MV-4-11 (cell line): ENCODE measurements at regions not wholly inside any gene's neighbourhood (a gene's known extent, or its start where the extent isn't known, plus 50 kb on each side); places are given as distances from the start of the nearest gene placed in this dataset.
"Not testable (repeated sequence)": the region's sequence is repeated elsewhere in the genome, so short reads cannot be mapped to it uniquely, and the experiment has no call there.

Experiments used
- DNase-seq: peaks from one replicate; lab custom pipeline; 2025; lab: John Stamatoyannopoulos, UW

DNA sequence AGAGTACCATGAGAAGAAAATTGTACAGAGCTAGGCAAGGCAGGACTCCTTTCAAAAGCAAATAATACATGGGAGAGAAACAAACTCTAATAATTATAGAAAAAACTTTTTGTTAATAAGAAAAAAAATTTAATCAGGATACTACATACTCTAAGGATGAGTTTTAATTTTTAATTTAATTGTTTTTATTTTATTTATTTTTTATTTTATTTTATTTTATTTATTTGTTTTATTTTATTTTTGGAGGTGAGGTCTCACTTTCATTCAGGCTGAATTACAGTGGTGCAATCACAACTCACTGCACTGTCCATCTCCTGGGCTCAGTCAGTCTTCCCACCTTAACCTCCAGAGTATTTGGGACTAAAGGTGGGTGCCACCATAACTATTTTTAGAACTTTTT, 1347.2 kb downstream of the NLGN4Y start:
- no peak for DNase-seq

- not testable (repeated sequence) for DNase-seq
Observed at GRCh38 chrY:15875881-15876280, 1351.6 kb downstream of the NLGN4Y start.

DNA sequence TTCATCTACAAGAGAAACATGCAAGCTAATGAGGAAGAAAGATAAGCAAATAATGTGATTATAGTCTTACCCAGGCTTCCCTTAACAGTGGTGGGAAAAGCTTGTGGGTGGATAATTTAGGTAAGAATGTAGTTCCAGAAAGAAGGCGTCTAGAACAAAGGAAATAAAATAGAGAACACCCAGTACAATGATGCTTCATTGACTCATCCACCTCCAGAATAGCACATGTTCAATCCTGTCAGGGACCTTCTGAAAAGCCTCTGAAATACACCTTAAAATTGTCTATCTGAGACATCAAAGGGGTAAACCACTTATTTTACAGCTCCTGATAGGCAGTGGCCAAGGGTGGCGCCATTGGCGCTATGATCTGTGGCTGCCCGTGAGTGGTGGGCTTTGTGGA, 1379.2 kb downstream of the NLGN4Y start:
- not testable (repeated sequence) for DNase-seq

DNA sequence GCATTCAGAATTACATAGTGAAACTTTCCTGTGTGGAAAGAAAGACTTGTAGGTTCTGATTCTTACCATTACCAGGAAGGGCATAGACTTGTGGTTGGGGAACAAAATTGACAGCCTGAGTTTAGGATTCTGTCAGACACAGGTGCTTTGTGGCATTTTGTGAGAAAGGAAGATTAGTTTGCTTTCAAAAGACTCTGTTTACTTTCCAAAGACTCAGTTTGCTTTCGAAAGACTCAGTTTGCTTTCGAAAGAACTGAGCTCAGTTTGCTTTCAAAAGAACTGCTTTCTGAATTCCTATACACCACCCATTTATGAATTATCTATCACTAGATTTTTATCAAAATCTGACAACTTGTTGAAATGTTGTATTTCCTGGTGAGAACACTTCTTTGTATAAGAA, 1381.2 kb downstream of the NLGN4Y start:
- no peak for DNase-seq

DNA sequence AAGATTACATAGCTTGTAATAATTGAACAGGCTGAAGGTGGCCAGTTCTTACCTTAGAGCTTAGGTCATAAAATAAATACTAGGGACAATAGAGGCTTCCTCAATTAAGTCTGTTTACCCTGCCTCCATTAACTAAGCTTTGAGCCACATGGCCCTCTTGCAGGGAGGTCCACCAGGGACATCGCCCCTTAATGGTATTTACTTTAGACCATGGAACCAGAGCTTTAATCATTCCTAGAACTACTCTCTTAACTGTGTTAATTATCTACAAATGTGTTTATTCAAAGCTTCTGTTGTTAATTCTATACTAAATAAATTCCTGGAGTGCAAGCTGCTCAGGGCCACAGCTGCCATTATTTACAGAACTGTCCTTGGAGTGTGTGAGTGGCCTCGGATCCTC, 1402.2 kb downstream of the NLGN4Y start:
- no peak for DNase-seq

DNA sequence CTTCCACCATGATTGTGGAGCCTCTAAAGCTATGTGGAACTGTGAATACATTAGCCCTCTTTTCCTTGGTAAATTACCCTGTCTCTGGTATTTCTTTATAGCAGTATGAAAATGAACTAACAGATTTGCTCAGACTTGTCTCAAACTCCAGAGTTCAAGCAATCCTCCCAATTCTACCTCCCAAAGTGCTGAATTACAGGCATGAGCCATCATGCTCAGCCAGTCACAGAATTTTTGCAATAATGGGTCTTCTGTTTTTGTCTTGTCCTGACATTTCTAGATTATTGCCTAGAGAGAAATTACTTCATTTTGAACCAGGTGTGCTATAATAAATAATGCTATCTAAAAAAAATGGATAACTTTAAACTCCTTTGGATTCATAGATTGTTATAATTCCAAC, 1414.5 kb downstream of the NLGN4Y start:
- DNase-seq: no peak

- DNase-seq: no peak
Observed at GRCh38 chrY:15951041-15951440, 1426.7 kb downstream of the NLGN4Y start.

- DNase-seq: no peak
Observed at GRCh38 chrY:15968800-15969199, 1444.5 kb downstream of the NLGN4Y start.

DNA sequence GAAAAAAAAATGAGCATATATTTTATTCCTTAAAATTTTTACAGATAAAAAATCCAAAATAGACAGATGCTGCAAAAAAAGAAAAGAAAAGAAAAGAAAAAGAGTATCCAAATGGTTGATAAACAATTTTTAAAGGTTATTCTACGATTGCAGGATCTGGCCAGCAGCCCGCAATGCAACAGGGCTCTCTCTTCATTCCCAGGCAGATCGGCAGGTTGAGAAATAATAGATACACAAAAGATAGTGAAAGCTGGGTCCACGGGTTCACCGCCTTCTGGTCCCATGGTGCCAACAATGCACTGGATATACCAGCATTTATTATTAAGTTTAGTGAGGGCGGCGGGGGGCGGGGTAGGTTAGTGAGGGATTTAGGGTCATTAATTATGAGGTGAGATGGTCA, 1448.9 kb downstream of the NLGN4Y start:
- no peak for DNase-seq

DNA sequence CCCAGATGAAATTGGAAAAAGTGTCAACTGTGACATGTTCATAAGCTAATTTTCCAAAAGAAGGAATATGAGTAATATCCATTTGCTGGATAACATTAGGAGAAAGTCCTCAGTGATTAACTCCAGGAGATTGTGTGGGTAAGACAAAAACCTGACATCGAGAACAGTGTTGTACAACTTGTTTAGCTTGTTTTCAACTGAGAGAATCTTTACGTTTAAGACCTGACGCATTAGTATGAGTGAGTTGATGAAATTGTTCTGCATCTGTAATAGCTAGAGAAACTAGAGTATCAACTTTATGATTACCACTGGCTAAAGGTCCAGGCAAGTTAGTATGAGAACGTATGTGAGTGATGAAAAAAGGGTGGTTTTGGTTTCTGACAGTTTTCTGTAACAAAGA, 1452.4 kb downstream of the NLGN4Y start:
- no peak for DNase-seq

DNA sequence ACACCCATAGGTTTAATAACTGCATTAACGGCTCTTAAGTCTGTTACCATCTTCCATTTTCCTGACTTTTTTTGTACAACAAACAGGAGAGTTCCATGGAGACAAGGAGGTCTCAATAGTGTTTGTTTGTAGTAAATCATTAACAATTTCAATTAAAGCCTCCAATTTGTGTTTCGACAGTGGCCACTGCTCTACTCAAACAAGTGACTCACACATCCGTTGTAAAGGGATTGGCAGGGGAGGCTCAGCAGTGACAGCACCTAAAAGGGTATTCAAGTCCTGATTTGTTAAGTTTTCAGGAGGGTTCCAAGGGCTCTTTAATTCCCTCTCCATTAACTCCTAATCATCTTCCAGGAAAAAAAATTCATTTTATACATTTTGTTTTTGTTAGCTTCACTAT, 1454.2 kb downstream of the NLGN4Y start:
- DNase-seq: no peak

DNA sequence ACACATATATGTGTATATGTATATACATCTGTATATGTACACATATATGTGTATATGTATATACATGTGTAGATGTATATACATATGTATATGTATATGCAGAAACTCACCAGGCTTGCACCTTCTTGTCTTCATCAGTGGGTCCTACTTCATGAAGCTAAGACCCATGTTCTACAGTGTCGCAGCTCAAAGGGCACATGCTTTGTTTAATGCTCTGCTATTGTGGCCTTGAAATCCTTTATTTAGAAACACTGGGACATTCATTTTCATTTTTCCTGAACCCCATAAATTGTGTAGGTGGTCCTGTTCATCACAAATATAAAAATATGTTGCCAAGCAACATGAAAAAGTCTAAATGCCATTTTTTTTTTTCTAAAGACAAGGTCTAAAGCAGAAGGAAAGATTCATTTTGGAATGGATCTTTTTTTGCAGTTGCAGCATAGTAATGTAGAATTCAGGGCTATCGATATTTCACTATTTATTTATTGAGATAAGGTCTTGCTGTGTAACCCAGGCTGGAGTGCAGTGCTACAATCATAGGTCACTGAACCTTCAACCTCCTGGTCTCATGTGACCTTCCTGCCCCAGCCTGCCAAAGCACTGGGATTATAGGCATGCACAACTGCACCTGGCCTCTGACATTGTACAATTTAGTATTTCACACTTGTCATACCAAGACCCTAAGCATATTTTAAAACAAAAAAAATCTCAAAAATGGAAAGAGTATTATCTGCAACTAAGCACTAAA, 1460.5 kb downstream of the NLGN4Y start:
- DNase-seq: no peak

DNA sequence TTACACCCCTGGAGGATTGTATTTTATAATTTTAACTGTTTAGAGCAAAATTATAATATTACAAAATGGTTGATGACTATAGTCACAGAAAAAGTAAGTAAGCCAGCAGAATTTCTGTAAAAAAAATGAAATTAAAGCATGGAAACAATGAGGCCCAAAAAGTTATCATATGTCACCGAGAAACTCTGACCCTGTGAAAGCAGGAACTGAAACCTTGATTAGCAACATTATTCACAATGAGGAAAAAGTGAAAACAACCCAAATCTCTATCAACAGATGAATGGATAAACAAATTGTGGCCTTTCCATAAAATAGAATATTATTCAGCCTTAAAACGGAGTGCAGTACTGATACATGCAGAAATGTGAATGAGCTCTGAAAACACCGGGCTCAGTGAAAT, 1471.7 kb downstream of the NLGN4Y start:
- DNase-seq: peak; percentile 0

GRCh38 chrY:16000751-16001150, 1476.4 kb downstream of the NLGN4Y start:
- DNase-seq: no peak

DNA sequence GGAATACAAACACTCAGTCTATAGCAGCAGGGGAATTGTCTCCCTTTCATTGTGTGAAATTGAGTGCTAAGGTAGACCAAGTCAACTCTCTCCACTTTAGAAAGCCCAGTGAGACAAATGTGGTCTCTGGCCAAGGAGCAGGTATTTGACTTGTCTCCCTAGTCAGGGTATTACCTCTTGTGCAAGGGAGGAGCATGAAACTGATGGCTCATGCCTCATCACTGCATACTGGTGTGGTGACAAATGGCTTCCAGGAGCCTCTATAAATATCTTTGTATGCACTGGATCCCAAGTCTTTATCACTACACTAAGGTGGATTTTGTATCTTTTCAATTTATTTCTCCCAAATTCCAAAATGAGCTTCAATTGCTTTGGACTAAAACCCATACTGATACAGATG, 1477.6 kb downstream of the NLGN4Y start:
- DNase-seq: no peak

- no peak for DNase-seq
Observed at GRCh38 chrY:16051908-16052643, 1527.7 kb downstream of the NLGN4Y start.

DNA sequence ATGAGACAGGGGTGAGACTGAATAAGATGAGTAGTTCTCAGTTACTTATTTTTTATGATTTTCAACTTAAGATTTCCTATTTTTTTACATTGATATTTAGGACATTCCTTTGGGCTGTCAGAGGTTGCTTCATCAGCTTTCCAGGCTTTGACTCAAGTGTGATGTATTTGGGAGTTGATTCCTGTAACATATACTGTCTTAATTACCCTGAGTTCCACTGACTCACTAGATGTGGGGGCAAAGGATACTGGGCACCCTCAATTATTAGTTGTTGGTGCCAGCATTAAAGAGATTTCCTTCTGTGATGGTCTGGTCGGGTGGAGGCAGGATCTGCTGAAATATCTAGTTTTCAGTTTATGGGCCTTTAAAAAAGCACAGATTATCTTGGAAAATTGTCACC, 1535.8 kb downstream of the NLGN4Y start:
- DNase-seq: no peak

DNA sequence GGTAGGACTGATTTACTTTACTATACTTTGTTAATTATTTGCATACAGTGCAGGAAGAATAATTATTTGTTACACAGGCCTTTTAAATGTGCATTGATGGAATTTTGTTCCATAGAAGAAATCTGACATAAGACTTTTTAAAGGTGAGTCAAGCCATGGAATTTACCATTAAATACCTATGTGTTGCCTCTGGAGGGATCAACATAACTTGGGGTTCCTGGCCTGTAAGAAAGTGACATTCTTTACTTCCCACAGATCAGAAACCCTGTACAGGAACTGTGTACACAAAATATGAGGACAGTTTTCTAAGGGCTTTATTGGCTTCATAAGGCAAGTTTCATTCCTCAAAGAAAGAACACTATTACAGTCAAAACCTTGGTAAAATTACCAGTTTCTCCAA, 1536.4 kb downstream of the NLGN4Y start:
- no peak for DNase-seq

GRCh38 chrY:16071957-16072356, 1547.6 kb downstream of the NLGN4Y start:
- DNase-seq: no peak

DNA sequence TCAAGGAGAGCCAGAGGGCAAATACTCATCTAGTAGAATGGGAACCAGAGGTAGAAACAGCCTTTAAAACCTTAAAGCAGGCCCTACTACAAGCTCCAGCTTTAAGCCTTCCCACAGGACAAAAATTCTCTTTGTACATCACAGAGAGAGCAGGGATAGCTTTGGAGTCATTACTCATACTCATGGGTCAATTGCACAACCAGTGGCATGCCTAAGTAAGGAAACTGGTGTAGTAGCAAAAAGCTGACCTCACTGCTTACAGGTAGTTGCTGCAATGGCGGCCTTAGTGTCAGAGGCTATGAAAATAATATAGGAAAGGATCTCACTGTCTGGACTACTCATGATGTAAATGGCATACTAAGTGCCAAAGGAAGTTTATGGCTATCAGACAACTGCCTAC, 1551.4 kb downstream of the NLGN4Y start:
- no peak for DNase-seq

GRCh38 chrY:16097325-16097724, 1573.0 kb downstream of the NLGN4Y start:
- no peak for DNase-seq

GRCh38 chrY:16101815-16102214, 1577.5 kb downstream of the NLGN4Y start:
- no peak for DNase-seq

- DNase-seq: no peak
Observed at GRCh38 chrY:16106613-16107012, 1582.3 kb downstream of the NLGN4Y start.

GRCh38 chrY:16108839-16109238, 1584.5 kb downstream of the NLGN4Y start:
- DNase-seq: no peak
